ENCODE measurements at regions not wholly inside any gene's neighbourhood (a gene's known extent, or its start where the extent isn't known, plus 50 kb on each side); places are given as distances from the start of the nearest gene placed in this dataset.

GRCh38 chr10:105840288-105840770, 1199.2 kb downstream of the SORCS3 start:
- no peak for TF ChIP-seq POLR2A (IDR thresholded peaks at IDR 0.05)
- TF ChIP-seq, protein P1, sequence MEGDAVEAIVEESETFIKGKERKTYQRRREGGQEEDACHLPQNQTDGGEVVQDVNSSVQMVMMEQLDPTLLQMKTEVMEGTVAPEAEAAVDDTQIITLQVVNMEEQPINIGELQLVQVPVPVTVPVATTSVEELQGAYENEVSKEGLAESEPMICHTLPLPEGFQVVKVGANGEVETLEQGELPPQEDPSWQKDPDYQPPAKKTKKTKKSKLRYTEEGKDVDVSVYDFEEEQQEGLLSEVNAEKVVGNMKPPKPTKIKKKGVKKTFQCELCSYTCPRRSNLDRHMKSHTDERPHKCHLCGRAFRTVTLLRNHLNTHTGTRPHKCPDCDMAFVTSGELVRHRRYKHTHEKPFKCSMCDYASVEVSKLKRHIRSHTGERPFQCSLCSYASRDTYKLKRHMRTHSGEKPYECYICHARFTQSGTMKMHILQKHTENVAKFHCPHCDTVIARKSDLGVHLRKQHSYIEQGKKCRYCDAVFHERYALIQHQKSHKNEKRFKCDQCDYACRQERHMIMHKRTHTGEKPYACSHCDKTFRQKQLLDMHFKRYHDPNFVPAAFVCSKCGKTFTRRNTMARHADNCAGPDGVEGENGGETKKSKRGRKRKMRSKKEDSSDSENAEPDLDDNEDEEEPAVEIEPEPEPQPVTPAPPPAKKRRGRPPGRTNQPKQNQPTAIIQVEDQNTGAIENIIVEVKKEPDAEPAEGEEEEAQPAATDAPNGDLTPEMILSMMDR (IDR thresholded peaks at IDR 0.05): no peak
